Epithelial cell of proximal tubule (primary cell): ENCODE measurements at regions not wholly inside any gene's neighbourhood (a gene's known extent, or its start where the extent isn't known, plus 50 kb on each side); places are given as distances from the start of the nearest gene placed in this dataset.
"Not testable (repeated sequence)": the region's sequence is repeated elsewhere in the genome, so short reads cannot be mapped to it uniquely, and the experiment has no call there.

Experiments used
- DNase-seq: peaks from one replicate; pipeline ENCODE4 v3.0.0-alpha.2; 2011; ENCODE audit warnings: low read depth
- H3K4me3 ChIP-seq: 2 replicates; pipeline ENCODE4 v1.5.1; 2011; ENCODE audit warnings: low read depth, mild to moderate bottlenecking, low read length
- CTCF ChIP-seq: conservative IDR thresholded peaks from 2 replicates; pipeline ENCODE4 v1.5.1; 2012; ENCODE audit warnings: low read depth, mild to moderate bottlenecking, low read length

DNA sequence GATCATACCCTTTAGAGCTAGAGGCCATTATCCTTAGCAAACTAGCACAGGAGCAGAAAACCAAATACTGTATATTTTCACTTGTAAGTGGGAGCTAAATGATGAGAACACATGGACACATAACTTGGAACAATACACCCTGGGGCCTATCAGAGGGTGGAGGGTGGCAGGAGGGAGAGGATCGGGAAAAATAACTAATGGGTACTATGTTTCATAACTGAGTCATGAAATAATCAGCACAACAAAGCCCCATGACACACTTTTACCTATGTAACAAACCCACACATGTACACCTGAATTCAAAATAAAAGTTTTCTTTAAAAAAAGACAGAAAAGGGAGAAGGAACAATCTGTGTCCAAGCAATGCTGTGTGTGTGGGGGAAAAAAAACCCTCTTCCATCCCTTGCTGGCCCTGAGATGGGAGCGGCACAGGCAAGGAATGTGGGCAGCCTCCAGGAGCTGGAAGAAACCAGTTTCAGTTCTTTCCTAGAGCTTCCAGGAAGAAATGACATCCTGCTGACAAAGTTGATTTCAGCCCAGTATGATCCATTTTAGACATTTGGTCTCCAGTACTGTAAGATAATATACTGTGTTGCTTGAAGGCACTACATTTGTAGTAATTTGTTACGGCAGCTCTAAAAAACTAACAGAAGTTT is 458.7 kb upstream of the CNTNAP5 start:
- no peak for DNase-seq
- no peak overlapping the region for H3K4me3 ChIP-seq
- TF ChIP-seq CTCF = no peak

GRCh38 chr2:123578016-123578415 is 447.1 kb upstream of the CNTNAP5 start:
- no peak for DNase-seq
- no peak for TF ChIP-seq CTCF
- no peak overlapping the region for H3K4me3 ChIP-seq

- TF ChIP-seq CTCF = no peak
- no peak for DNase-seq
- no peak overlapping the region for H3K4me3 ChIP-seq
These were observed 428.5 kb upstream of the CNTNAP5 start for GRCh38 chr2:123596621-123597020.

GRCh38 chr2:123597988-123598387 is 427.1 kb upstream of the CNTNAP5 start:
- DNase-seq = no peak
- no peak overlapping the region for H3K4me3 ChIP-seq
- TF ChIP-seq CTCF = no peak

GRCh38 chr2:123606631-123607030 is 418.5 kb upstream of the CNTNAP5 start:
- no peak overlapping the region for H3K4me3 ChIP-seq

DNA sequence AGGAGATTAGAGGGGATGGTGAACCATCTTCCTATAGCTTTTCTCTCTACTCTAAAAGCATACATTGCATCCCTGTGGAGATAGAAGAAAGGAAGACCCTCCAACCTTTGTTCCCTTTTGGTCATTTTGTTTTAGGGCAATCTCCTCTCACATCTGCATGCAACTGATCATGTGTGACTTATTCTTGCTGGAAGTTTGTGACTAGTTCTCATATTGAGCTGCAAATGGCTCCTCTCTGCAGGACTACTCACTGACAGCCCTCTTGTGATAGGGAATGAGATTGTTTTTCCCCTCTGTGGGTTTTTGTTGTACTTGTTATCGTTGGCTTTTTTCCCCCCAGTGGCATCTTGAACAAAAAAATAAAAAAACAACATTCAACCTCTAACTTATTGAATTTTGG is 416.0 kb upstream of the CNTNAP5 start:
- no peak for TF ChIP-seq CTCF
- DNase-seq = no peak
- no peak overlapping the region for H3K4me3 ChIP-seq

More at GRCh38 chr2:123606631-123607030, 418.5 kb upstream of the CNTNAP5 start:
- no peak for DNase-seq
- no peak for TF ChIP-seq CTCF

DNA sequence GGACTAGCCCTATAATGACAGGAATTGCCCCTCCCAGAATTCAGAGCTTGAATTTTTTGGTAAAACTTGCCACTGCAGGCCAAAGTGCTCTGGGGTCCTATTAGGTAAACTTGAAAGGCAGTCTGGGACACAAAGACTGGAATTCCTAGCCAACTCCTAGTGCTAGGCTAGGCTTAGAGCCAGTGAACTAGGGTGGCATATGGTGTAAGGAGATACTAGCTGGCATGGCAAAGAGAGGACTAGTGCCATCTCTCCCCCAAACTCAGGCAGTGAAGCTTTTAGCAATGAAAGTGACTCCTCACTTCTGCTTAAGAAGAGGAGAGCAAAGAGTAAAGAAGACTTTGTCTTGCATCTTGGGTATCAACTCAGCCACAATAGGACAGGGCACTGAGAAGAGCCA is 410.5 kb upstream of the CNTNAP5 start:
- DNase-seq = no peak
- H3K4me3 ChIP-seq = no peak overlapping the region
- no peak for TF ChIP-seq CTCF

- DNase-seq, H3K4me3 ChIP-seq: not testable (repeated sequence)
These were observed 406.4 kb upstream of the CNTNAP5 start for GRCh38 chr2:123618642-123619041.
